Mucosa of gallbladder (tissue), 1 donor: ENCODE measurements at regions not wholly inside any gene's neighbourhood (a gene's known extent, or its start where the extent isn't known, plus 50 kb on each side); places are given as distances from the start of the nearest gene placed in this dataset.
"Not testable (repeated sequence)": the region's sequence is repeated elsewhere in the genome, so short reads cannot be mapped to it uniquely, and the experiment has no call there.

ENCODE experiments used
- DNase-seq: peaks from one replicate; pipeline ENCODE4 v3.0.0-alpha.2; 2020; ENCODE audit warnings: low spot score
- donor health status: DM: no; HTN: no; CAD: no.

DNA sequence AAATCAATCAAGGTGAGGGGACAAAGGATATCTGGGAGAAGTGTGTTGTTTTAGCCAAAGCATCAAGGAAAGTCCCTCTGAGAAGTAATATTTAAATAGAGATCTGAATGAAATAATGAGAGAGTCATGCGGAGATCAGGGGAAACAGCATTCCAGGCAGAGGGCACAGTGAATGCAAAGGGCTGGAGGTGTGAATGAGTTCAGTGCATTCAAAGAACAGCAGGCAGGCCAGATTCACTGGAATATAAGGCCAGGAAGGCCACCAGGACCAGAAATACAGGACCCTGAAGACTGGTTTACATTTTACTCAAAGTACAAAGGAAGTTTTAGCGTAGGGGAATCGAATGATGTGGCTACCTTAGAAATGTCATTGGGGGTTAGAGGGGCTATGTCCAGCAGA lies 436.2 kb upstream of the TMEM132C start:
- DNase-seq: no peak

DNA sequence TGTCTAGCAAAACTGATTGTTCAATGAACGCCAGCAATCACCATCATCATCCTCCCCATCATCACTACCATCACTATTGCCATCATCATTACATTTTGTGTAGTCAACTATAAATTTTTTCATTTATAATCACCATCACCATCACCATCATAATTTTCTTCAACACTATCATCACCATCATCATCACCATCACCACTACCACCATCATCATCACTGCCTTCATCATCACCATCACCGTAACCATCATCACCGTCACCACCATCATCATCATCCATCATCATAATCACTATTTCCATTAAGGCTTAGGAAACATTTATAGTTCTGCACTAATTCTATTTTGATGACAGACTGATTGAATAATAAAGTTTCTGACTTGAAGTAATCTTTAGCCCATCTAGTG lies 434.8 kb upstream of the TMEM132C start:
- DNase-seq: no peak

DNA sequence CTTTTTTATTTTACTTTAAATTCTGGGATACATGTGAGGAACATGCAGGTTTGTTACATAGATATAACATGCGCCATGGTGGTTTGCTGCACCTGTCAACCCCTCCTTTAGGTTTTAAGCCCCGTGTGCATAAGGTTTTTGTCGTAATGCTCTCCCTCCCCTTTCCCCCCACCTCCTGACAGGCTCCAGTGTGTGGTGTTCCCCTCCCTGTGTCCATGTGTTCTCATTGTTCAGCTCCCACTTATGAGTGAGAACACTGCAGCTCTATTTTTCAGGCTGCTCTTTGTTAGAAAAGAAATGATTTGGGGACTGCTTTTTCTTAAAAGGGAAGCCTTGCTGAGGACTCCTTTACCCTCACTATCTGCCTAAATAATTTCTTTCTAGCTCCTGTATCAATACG lies 430.2 kb upstream of the TMEM132C start:
- not testable (repeated sequence) for DNase-seq

DNA sequence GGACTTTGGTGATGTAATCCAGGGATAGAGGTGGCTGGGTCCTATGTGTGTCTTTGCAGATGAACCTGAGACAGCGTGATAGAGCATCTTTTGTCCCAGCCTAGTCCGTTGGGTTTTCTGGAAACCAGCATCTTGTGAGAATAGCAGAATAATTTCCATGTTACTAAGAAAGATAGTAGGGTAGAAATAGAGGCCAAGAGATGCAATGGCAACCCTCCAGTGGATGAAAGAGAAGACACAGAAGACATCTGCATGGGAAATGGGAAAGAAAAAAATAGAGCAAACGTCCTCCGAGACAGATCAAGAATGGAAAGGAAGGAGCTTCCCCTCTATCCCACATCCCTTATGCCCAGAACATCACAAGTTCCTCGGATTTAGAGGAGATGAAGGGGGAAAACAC lies 409.3 kb upstream of the TMEM132C start:
- DNase-seq: no peak

DNA sequence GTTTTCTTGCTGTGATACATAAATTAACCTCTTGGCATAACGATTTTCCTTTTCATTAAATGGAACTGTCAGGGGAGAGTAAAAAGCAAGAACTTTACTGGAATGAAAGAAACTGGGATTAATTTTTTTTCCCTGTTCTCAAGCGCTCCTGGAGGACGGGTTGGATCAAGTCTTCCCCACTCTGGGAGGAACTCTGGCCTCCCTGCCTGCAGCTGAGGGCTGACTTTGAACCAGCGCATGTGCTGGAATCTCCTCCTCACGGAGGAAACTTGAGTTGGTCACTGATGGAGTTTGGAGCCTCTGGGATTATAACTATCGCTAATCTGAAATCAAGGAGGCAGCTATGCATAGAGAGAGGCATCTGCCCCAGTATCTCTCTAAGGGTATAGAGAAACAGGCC lies 406.4 kb upstream of the TMEM132C start:
- no peak for DNase-seq

DNA sequence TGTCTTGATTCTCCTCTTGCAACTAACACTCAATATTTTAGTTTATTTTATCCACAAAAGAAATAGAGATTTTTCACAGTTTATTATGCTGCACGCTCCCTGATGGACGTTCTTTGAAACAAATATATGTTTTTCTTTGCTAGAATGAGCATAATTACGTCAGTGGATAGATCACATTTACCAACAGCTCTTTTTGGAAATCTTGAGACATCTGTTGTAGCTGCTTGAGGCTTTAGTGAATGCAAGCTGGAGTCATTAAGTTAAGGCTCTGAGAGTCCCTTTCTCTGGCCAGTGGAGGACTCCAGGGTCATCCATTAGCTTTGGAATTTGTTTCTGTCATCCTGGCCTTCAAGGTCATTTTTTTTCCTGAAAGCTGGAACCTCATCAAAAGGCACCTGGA lies 405.6 kb upstream of the TMEM132C start:
- DNase-seq: no peak

DNA sequence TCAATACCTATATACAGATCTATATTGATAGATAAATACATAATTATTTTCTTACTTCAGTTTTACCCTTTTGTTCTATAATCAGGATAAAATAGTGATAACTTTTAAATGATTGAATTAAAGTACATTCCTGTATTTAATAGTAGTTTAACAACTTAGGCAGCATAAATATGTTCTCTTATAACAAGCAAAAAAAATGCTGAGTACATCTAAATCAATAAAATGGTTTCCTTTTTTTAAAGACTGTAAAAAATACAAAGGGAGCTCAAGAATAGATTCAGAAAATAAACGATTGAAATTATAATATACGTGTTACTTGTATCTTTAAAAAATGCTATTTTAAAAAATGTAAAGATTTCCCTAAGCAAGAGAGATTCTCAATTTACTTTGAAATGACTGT lies 393.7 kb upstream of the TMEM132C start:
- DNase-seq: no peak

DNA sequence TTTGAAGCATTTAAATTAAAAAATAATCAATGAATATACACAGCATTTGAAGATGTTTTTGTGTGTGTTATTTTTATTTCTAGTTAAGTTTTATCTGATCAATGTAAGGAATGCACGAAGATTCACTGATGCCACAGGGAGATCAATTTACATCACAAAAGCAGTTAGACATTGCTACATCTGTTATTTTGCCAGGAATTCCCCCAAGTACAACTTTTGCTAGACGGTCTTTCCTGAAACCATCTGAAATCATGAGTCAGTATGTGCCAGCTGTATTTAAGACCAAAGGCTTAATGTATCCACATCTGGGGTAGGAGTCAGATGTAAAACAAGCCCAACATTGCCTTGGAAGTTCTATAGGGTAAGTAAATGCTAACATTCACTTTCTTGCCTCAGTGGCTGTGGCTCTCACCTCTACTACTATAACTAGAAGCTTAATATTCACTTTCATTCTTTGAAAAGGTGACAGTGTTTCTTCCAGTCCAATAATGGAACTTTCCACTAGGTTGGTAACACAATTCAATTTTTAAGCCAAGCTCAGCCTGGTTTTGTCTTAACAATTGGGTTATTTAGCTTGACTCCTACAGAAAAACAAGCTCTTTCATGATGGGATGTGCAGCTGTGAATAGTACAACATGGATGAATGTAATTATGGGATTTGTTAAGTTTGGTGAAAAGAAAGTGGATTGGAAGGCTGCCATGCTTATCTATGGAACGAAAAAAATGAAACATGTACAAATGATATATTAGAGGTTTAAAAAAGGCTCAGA lies 385.4 kb upstream of the TMEM132C start:
- DNase-seq: no peak

DNA sequence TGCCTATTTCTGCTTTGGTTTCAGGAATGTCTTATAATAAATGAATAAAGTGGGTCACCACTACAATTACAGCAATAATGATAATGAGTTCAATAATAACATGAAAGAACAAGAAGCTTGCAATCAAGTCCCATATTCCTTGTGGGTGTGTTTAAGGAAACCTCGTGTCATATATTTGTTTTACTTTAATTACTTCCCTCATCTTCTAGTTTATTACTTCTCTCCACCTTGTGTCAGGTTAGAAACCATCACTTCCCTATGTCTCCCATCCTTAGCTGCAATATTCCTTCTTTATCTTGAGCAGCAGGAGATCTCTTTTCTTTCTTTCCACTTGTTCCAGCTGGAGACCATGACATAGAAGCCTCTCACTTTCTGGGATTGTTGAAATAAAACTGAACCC lies 384.0 kb upstream of the TMEM132C start:
- DNase-seq: no peak

DNA sequence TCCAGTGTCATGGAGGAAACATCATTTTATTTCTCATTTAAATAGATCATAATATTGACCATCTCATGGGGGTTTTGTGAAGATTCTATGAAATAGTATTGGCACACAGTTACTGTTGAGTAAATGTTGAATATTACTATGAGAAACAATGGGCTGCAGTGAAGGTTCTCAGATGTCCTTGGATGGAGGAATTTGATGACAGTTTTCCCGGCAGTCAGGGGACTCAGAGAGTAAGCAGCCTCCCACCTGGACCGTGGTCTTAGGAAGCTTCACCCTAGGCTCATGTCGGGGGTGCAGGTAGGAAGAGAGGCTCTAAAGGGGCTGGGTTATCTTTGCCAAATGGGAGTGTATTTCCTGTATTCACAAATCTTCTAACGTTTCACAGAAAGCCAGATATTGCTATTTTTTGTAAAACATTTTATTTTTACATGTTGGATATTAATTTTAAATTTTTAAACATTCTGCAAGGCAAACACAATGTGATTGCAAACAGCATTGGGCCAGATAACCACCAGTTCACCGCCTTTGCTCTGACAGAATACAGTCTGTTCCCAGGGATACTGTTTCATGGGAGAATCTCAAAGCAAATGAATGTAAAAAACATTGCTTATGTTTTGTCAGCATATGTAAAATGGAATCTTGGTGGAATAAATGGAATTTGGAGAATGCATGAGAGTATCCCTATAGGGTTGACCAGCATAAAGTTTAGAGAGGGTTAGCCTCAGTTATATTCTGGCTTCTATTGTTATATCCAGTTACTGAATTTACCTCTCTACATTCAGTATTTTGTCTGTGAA lies 380.8 kb upstream of the TMEM132C start:
- DNase-seq: no peak

DNA sequence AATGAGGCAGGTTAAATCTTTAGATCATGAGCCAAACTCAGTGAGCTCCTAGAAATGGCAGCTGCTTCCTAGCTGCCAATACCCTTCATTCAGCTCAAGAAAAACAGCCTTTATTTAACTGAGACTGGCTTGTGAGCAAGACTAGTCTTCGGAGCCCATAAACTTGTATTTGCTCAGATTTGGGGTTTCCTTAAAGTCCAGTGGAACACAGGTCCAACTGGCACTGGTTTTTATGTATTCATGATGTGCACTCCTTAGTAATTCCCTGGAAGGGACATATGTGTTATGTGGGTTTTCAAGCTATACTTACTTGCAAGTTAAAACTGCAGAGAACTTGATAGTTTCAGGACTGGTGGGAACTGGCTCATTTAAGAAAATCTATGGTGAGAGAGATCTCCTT lies 380.1 kb upstream of the TMEM132C start:
- DNase-seq: no peak

DNA sequence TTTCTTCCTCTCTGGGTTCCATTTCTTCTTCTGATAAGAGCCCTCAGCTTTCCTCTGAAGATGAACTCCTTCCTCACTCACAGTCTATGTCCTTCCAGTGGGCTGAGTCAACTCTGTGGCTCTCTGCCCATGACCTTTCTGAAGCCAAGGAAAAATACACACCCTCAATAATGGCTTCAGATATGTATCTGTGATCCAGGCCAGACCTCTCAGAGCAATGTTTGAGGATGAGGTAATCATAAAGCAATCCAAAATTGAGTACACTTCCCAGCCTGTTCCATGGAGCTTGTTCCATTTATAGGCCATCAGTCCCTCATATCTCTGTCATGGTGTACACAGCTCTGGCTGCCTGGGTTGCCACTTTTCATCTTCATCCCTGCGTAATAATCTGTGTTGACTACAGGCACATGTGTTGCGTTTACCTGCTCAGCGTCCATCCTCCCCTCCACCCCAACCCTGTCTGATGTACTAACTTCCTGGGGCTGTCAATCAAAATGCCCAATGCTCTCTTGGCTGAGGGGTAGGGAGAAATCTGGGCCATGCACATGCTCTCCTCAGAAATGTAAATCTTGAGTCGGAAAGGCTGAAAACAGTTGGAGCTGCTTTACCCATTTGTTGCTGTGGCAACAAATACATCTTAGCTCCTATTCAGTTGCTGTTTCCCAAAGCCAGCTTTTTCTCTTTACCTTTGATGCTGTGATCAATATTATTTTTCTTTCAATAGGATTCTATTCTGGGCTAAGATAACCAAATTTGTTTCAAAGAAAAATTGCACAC lies 377.8 kb upstream of the TMEM132C start:
- DNase-seq: no peak

DNA sequence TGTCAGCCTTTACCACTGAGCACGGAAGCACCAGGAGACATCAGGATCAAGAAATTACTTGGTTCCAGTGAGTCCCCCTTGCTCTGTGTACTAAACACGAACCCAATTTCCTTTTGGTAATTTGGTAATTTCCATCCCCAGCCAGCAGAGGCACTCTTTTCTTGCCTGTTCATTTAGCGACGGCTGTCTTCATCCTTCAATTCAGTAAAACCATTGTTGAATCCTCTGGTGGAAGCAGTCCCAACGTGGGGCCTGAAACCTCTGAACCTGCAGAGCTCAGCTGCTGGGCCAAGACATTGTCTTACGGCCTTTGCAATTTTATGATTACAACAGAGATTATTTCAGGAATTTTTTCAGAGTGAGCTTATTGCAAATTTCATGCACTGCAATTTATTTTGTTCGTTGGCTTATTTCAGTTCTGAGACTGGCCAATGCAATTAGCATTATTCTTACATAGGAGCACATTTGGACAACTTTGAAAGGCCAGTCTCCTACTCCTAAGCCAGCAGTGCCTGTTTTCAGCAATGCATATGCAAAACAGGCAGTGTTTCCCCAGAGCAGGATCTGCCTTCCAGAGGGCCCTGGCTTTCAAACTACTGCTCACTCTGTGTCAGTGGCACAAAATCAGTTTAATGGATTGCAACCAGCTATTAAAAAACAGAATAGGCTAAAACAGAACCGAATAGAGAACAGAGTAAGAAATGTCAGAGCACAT lies 372.9 kb upstream of the TMEM132C start:
- no peak for DNase-seq

DNA sequence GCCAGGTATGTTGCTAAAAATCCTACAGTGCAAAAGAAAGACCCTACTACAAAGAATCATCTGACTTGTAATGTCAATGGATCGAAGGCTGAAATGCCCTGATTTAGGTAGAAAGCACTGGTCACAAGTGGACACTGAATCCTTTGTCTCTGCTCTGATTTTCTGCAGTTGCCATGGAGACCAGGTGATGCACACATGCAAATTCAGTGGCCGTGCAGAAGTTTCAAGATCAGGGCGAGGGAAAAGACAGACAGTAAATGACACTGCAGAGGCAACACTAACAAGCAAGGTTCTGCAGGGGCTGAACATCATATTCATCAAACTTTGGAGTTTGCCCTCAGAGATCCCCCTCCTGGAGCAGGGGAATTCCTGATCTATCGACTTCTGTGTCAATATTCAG lies 370.3 kb upstream of the TMEM132C start:
- DNase-seq: no peak

DNA sequence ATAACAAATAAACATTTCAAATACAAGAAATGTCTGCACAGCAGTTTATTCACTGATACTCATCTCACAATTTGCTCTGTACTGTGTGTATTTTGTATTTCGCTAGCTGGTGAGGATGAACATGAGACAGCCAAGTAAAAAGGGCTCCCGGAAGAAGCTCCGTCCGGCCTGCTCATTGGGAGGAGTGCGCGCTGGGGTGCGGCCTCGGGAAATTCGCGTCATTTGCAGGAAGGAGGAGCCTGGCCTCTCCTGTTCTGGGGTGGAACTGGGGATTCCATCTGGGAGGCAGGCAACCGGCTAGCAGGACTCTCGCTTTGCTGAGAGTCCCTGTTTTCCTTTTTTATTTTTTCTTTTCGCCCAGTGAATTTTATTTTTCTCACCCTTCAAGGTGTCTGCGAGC lies 368.4 kb upstream of the TMEM132C start:
- DNase-seq: no peak

DNA sequence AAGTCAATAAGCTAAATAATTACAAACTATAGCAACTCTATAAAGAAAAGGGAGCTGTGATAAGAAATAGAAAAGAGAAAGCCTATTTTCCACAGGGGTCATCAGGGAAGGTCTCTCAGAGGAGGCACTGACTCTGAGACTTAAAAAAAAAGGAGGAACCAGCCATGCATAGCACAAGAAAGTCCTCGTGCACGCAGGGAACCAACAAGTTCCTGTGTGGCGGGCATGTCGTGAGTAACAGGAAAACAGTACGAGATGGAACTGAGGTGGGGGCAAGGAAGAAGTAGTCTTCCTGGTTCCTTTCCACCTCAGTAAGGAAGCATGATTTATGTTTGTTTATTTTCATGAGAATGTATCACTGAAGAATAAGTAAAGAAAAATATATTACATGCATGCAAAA lies 367.0 kb upstream of the TMEM132C start:
- no peak for DNase-seq

DNA sequence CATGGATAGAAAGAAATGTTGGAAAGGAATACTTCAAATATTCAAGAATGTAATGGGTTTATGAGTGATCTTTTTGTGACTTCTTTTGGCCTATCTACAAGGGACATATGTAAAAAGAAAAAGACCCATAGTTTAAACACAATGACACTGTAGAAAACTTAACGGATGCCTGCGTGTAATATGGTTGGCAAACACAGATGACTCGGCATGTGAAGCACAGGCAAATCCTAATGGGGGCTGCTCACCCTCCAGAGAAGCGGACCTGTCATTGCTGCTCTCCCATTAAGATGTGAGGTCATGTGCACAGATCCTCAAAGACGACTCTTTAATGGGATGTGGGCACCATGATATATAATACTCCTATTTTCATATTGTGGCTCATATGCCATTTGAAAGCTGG lies 366.6 kb upstream of the TMEM132C start:
- DNase-seq: no peak

DNA sequence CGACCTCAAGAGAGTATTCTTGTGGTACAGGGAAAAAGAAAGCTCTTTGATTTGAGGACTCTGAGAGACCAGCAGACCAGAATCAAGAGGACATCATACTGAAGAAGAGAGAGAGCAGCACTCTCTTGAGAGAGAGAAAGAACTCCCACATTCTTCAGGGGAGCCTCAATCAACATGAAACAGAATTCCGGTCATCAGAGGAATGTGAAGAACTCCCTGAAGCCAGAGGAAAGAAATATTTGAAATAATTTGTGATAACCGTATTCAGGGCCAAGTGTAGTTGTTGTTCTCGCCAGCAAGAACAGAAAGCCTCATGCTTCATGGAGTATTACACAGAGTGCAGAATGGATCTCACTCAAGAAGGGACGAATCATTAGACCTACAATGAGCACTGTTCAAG lies 363.8 kb upstream of the TMEM132C start:
- DNase-seq: no peak

DNA sequence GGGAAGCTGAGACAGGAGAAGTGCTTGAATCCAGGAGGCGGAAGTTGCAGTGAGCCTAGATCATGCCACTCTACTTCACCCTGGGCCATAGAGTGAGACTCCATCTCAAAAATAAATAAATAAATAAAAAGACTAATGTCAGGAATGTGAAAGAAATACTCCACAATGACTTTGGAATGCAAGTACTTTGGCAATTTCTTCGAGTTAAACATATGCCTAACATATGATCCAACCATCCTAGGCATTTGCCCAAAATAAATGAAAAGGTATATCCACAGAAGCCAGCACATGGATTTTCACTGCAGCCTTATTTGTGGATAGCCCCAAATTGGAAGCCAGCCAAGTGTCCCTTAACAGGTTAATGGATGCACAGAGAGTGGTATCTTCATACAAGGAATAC lies 357.9 kb upstream of the TMEM132C start:
- DNase-seq: no peak

DNA sequence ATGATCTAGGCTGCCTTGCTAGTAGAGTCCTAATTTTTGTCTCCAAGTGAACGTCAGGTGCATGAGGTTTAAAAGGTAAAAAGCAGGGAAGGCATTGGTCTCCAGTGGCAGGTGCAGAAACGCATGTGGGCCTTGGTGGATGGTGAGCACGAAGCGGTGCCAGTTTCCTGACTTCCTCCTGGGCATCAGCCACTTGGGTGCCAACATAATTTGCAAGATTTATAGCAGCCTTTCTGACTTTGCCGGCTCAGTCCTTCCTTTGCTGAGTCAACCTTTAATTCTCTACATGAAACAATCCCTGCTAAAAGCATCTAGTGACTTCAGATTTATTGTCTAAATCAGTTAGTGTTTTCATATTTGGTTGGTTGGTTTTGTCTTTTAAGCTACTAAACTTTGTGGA lies 355.7 kb upstream of the TMEM132C start:
- DNase-seq: no peak

DNA sequence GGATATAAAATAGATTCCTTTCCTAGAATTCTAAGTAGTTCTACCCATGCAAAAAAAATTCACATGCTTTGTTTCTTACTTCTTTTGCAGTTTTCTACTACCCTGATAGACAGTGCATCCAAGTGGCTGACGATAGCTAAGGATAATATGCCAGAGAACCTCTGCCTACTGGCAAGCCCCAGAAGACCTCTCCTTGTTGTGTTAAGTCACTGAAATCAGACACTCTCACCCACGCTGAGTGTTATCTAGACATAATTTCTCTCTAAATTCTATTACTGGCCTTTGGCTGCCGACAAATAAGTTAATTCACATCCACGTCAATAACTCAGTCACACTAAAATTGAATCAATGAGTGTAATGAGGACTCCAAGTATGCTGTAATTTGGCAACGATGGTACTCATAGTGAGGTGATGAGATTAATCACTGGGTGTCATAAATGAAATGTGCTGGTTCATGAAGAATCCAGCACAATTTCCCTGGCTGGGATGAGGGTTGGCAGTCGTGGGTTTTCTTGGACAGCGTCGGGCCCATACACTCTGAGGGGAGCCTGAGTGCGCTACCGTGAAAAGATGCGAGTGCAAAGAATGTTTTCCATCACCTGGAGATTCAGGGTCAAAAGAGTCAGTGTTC lies 354.8 kb upstream of the TMEM132C start:
- no peak for DNase-seq

DNA sequence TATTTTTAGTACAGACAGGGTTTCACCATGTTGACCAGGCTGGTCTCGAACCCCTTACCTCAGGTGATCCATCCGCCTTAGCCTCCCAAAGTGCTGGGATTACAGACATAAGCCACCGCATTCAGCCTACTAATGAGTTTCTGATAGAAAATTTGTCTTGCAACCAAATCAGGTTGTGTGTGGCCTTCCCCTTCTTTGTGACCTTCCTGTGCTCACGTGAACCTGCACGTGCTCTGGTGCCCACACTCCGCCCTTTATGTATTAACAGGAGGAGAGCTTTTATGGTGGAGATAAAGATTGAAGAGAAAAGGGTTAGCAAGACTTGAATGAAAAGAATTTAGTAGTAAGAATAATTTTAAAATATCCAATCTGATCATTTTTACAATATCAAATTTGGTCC lies 343.5 kb upstream of the TMEM132C start:
- DNase-seq: no peak
